ENCODE measurements at regions not wholly inside any gene's neighbourhood (a gene's known extent, or its start where the extent isn't known, plus 50 kb on each side); places are given as distances from the start of the nearest gene placed in this dataset.

DNA sequence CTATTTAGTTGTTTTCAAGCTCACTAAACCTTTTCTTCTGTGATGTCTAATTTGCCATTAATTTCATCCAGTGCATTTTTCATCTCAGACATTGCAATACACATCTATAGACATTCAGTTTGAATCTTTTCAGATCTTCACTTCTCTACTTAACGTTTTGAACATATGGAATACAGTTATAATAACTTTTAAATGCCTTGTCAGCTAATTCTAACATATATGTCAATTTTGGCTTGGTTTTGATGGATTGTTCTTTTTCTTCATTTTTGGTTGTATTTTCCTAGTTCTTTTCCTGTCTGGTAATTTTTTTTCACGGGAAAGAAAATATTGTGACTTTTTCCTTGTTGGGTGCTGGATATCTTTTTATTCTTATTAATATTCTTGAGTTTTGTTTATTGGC lies 215.3 kb downstream of the ATP23 start:
- TF ChIP-seq, protein P1, sequence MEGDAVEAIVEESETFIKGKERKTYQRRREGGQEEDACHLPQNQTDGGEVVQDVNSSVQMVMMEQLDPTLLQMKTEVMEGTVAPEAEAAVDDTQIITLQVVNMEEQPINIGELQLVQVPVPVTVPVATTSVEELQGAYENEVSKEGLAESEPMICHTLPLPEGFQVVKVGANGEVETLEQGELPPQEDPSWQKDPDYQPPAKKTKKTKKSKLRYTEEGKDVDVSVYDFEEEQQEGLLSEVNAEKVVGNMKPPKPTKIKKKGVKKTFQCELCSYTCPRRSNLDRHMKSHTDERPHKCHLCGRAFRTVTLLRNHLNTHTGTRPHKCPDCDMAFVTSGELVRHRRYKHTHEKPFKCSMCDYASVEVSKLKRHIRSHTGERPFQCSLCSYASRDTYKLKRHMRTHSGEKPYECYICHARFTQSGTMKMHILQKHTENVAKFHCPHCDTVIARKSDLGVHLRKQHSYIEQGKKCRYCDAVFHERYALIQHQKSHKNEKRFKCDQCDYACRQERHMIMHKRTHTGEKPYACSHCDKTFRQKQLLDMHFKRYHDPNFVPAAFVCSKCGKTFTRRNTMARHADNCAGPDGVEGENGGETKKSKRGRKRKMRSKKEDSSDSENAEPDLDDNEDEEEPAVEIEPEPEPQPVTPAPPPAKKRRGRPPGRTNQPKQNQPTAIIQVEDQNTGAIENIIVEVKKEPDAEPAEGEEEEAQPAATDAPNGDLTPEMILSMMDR (IDR thresholded peaks at IDR 0.05), result no peak
- TF ChIP-seq NFIC (IDR thresholded peaks at IDR 0.05; ENCODE audit: borderline replicate concordance), result no peak
- no peak for TF ChIP-seq GABPA (IDR thresholded peaks at IDR 0.05; ENCODE audit: low read depth)
- TF ChIP-seq YY1 (IDR thresholded peaks at IDR 0.05; ENCODE audit: low read depth), result no peak
- TF ChIP-seq CHD2 (IDR thresholded peaks at IDR 0.05; ENCODE audit: low read length, partially characterized antibody), result no peak
- TF ChIP-seq NRF1 (IDR thresholded peaks at IDR 0.05; ENCODE audit: low read depth, low read length), result no peak
- TF ChIP-seq, protein P2, sequence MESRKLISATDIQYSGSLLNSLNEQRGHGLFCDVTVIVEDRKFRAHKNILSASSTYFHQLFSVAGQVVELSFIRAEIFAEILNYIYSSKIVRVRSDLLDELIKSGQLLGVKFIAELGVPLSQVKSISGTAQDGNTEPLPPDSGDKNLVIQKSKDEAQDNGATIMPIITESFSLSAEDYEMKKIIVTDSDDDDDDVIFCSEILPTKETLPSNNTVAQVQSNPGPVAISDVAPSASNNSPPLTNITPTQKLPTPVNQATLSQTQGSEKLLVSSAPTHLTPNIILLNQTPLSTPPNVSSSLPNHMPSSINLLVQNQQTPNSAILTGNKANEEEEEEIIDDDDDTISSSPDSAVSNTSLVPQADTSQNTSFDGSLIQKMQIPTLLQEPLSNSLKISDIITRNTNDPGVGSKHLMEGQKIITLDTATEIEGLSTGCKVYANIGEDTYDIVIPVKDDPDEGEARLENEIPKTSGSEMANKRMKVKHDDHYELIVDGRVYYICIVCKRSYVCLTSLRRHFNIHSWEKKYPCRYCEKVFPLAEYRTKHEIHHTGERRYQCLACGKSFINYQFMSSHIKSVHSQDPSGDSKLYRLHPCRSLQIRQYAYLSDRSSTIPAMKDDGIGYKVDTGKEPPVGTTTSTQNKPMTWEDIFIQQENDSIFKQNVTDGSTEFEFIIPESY (IDR thresholded peaks at IDR 0.05; ENCODE audit: borderline replicate concordance, low read depth), result no peak
- no peak for TF ChIP-seq RXRA (IDR thresholded peaks at IDR 0.05; ENCODE audit: borderline replicate concordance, low read depth)
- no peak for TF ChIP-seq FOSL2 (IDR thresholded peaks at IDR 0.05; ENCODE audit: borderline replicate concordance, low read depth)
- no peak for TF ChIP-seq POLR2AphosphoS5 (IDR thresholded peaks at IDR 0.05; ENCODE audit: low read depth, low read length)
